Lower lobe of right lung (tissue), 2 donors: ENCODE measurements at regions not wholly inside any gene's neighbourhood (a gene's known extent, or its start where the extent isn't known, plus 50 kb on each side); places are given as distances from the start of the nearest gene placed in this dataset.
A peak's percentile ranks its signal among the peaks of the same experiment; 100 is the strongest.

Experiments
- ATAC-seq, 2 donors: fragments of 200-7000 bp; cut with Tn5 transposase; one replicate each; pipeline ENCODE4 v1.9.1; 2020 to 2022; ENCODE audit warnings: mild to moderate bottlenecking in 2 of 2, moderate library complexity in 2 of 2
- DNase-seq: peaks from one replicate; pipeline ENCODE4 v3.0.0-alpha.2; 2020
- H3K27ac ChIP-seq: fragments of 200-600 bp; one replicate; pipeline ENCODE4 v1.8.0; 2022
- H3K27me3 ChIP-seq: fragments of 200-600 bp; one replicate; pipeline ENCODE4 v1.8.0; 2022; ENCODE audit warnings: low read depth
- H3K36me3 ChIP-seq: fragments of 200-600 bp; one replicate; pipeline ENCODE4 v1.8.0; 2022; ENCODE audit warnings: mild to moderate bottlenecking
- H3K4me1 ChIP-seq: fragments of 200-600 bp; one replicate; pipeline ENCODE4 v1.8.0; 2022
- H3K4me3 ChIP-seq: fragments of 200-600 bp; one replicate; pipeline ENCODE4 v1.8.0; 2022; ENCODE audit warnings: mild to moderate bottlenecking
- H3K9me3 ChIP-seq: fragments of 200-600 bp; one replicate; pipeline ENCODE4 v1.8.0; 2022
- intact Hi-C: fragments of 100-400 bp; cut with DNase I; formaldehyde crosslinking; loops from one replicate; pipeline ENCODE4 v1.11.0; 2022
- TF ChIP-seq, protein P1 (sequence below): fragments of 200-600 bp; IDR thresholded peaks from one replicate; pipeline ENCODE4 v1.8.0; 2022; ENCODE audit warnings: antibody characterized with exemption, mild to moderate bottlenecking
- donor health status: DM: no; HTN: yes; CAD: no; lungs with severe emphysema.

GRCh38 chr9:84583866-84584265 is 85.7 kb upstream of the NTRK2 start:
- Histone ChIP-seq H3K27ac (no peak overlapping the region), H3K27me3 (no peaks in the 10 kb centered on the region), H3K36me3 (no peaks in the 10 kb centered on the region), H3K9me3 (no peaks in the 10 kb centered on the region), H3K4me1 (no peaks in the 10 kb centered on the region), H3K4me3 (no peak overlapping the region)
- intact Hi-C loops = no loop called here
- TF ChIP-seq, protein P1, sequence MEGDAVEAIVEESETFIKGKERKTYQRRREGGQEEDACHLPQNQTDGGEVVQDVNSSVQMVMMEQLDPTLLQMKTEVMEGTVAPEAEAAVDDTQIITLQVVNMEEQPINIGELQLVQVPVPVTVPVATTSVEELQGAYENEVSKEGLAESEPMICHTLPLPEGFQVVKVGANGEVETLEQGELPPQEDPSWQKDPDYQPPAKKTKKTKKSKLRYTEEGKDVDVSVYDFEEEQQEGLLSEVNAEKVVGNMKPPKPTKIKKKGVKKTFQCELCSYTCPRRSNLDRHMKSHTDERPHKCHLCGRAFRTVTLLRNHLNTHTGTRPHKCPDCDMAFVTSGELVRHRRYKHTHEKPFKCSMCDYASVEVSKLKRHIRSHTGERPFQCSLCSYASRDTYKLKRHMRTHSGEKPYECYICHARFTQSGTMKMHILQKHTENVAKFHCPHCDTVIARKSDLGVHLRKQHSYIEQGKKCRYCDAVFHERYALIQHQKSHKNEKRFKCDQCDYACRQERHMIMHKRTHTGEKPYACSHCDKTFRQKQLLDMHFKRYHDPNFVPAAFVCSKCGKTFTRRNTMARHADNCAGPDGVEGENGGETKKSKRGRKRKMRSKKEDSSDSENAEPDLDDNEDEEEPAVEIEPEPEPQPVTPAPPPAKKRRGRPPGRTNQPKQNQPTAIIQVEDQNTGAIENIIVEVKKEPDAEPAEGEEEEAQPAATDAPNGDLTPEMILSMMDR = no peak
- ATAC-seq (no peak), DNase-seq (no peak)

DNA sequence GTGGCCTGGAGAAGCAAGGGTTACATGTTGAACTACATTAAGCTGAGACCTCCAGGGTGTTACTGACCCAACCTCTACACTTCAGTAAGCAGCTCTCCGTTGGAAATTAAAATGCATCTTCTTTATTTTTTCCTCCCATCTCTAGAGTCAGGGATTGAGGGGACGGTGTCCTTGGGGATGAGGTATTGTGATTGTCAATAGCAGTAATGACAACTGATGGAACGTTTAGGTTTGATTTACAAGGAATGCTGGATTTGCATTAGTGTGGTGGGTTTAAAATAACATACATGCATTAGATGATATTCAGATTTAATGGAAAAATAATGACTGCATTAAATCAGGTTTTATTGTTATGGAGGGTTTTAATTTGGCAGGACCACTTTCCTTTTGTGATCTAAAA is 82.9 kb upstream of the NTRK2 start:
- no peak overlapping the region for H3K27ac ChIP-seq
- intact Hi-C loops = no loop called here
- no peak overlapping the region for H3K4me3 ChIP-seq
- no peak for ATAC-seq
- no peak for DNase-seq
- no peaks in the 10 kb centered on the region for H3K27me3 ChIP-seq
- no peaks in the 10 kb centered on the region for H3K36me3 ChIP-seq
- no peaks in the 10 kb centered on the region for H3K4me1 ChIP-seq
- TF ChIP-seq, protein P1 = no peak
- H3K9me3 ChIP-seq = no peaks in the 10 kb centered on the region

GRCh38 chr9:84587153-84587552 is 82.4 kb upstream of the NTRK2 start:
- DNase-seq = no peak
- TF ChIP-seq, protein P1 = no peak
- intact Hi-C loops = no loop called here
- H3K9me3 ChIP-seq = no peaks in the 10 kb centered on the region
- no peak for ATAC-seq
- no peaks in the 10 kb centered on the region for H3K4me1 ChIP-seq
- no peak overlapping the region for H3K27ac ChIP-seq
- H3K4me3 ChIP-seq = no peak overlapping the region
- no peaks in the 10 kb centered on the region for H3K27me3 ChIP-seq
- no peaks in the 10 kb centered on the region for H3K36me3 ChIP-seq

DNA sequence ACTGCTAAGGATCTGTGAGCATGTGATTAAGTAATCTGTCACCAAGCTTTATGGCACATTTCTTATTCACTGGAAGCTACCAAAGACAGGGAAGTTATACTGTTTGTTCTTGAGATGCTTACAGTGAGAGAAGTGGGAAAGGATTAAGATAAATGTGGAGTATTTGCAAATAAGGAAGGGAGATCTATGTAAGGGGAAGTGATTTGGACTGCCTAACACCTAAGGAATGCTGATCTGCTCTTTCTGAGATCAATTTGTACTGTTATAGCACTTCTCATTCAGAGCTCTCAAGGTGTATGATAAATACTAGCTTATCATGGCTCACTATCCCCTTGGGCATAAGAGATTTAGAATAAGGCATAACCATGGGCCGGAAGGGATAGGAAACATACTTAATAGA is 80.0 kb upstream of the NTRK2 start:
- intact Hi-C loops = no loop called here
- Histone ChIP-seq H3K36me3 (no peaks in the 10 kb centered on the region), H3K27me3 (no peaks in the 10 kb centered on the region), H3K27ac (no peak overlapping the region), H3K4me3 (no peak overlapping the region), H3K4me1 (no peaks in the 10 kb centered on the region), H3K9me3 (no peaks in the 10 kb centered on the region)
- TF ChIP-seq, protein P1 = no peak
- DNase-seq (no peak), ATAC-seq (peak in 1 of 2 donors; percentile 68)

DNA sequence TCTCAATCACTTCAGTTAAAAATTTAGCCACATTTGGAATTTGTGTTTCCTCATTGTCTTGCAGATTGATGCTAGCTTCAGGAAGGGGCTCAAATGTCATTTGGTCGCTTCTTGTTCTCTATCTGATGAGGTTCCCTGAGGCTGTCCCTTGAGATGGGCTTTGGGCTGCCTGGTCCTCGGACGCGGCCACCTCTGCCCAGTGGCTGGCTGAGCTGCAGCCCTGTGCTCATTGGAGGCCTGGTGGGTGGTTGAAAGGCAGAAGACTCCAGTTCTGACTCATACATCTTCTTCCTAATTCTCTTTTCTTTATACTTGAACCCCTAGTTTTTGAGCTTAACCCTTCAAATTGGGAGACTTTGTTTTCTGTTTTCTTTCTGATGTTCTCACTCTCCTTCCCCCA is 78.8 kb upstream of the NTRK2 start:
- no peaks in the 10 kb centered on the region for H3K27me3 ChIP-seq
- no peaks in the 10 kb centered on the region for H3K36me3 ChIP-seq
- DNase-seq = no peak
- H3K9me3 ChIP-seq = no peaks in the 10 kb centered on the region
- no peak overlapping the region for H3K27ac ChIP-seq
- intact Hi-C loops = no loop called here
- no peak overlapping the region for H3K4me3 ChIP-seq
- ATAC-seq = no peak
- TF ChIP-seq, protein P1 = no peak
- H3K4me1 ChIP-seq = no peaks in the 10 kb centered on the region

DNA sequence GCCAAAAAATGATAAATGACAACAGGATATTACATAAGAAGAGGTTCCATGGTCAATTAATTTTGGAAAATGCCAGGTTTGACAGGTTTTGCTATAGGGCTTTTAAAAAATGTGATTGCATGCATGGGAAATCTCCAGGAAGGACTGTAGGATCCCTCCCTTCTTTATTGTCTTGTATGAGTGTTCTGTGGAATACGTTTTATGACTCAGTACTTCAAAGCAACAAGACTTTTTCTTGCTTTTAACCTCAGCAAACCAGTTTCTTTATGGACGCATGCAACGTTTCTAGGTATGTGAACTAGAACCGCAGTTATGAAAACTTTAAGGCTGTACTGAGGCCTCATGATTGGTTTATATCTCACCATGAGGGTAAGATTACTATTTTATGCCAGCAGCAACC is 76.6 kb upstream of the NTRK2 start:
- no peak overlapping the region for H3K4me3 ChIP-seq
- DNase-seq = no peak
- no peaks in the 10 kb centered on the region for H3K4me1 ChIP-seq
- TF ChIP-seq, protein P1 = no peak
- H3K9me3 ChIP-seq = no peaks in the 10 kb centered on the region
- H3K36me3 ChIP-seq = no peaks in the 10 kb centered on the region
- H3K27me3 ChIP-seq = no peaks in the 10 kb centered on the region
- no peak for ATAC-seq
- no peak overlapping the region for H3K27ac ChIP-seq
- intact Hi-C loops = no loop called here
